ENCODE measurements at regions not wholly inside any gene's neighbourhood (a gene's known extent, or its start where the extent isn't known, plus 50 kb on each side); places are given as distances from the start of the nearest gene placed in this dataset.

DNA sequence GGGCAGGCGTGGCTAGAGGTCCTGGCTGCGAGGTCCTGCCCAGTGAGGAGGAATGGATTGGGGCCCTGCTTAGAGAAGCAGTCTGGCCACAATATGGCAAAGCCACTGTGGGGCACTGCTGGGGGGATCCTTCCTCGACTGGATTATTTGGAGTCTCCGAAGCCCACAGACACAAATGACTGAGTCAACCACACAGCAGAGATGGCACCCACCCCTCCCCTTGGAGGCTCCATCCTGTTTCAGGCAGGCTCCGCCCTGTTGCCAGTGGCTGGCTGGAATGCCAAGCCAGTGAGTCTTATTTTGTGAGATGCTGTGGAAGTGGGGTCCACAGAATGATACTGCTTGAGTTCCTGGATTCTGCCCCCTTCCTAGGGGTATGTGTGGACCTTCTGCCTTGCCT is 363.9 kb downstream of the PPP1R2C start:
- ChIA-PET CTCF (interaction anchor here (0.7 to 1.0 kb wide), 2 partner anchors 8 to 264 kb away, joined by 3 read pairs; no protein-coding TSS in a partner anchor), POLR2A (no interaction called here)

More for the DNA sequence above, 363.9 kb downstream of the PPP1R2C start:
- H3K4me1 ChIP-seq (ENCODE audit: control insufficient read depth, insufficient read depth, low read length) = no peaks in the 10 kb centered on the region
- TF ChIP-seq, protein P1, sequence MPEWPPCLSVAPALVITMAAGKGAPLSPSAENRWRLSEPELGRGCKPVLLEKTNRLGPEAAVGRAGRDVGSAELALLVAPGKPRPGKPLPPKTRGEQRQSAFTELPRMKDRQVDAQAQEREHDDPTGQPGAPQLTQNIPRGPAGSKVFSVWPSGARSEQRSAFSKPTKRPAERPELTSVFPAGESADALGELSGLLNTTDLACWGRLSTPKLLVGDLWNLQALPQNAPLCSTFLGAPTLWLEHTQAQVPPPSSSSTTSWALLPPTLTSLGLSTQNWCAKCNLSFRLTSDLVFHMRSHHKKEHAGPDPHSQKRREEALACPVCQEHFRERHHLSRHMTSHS (tag by site-specific recombination; IDR thresholded peaks at IDR 0.05) = no peak
- no peak for TF ChIP-seq ZNF341 (tag by site-specific recombination; IDR thresholded peaks at IDR 0.05; ENCODE audit: low read depth)
- TF ChIP-seq, protein P2, sequence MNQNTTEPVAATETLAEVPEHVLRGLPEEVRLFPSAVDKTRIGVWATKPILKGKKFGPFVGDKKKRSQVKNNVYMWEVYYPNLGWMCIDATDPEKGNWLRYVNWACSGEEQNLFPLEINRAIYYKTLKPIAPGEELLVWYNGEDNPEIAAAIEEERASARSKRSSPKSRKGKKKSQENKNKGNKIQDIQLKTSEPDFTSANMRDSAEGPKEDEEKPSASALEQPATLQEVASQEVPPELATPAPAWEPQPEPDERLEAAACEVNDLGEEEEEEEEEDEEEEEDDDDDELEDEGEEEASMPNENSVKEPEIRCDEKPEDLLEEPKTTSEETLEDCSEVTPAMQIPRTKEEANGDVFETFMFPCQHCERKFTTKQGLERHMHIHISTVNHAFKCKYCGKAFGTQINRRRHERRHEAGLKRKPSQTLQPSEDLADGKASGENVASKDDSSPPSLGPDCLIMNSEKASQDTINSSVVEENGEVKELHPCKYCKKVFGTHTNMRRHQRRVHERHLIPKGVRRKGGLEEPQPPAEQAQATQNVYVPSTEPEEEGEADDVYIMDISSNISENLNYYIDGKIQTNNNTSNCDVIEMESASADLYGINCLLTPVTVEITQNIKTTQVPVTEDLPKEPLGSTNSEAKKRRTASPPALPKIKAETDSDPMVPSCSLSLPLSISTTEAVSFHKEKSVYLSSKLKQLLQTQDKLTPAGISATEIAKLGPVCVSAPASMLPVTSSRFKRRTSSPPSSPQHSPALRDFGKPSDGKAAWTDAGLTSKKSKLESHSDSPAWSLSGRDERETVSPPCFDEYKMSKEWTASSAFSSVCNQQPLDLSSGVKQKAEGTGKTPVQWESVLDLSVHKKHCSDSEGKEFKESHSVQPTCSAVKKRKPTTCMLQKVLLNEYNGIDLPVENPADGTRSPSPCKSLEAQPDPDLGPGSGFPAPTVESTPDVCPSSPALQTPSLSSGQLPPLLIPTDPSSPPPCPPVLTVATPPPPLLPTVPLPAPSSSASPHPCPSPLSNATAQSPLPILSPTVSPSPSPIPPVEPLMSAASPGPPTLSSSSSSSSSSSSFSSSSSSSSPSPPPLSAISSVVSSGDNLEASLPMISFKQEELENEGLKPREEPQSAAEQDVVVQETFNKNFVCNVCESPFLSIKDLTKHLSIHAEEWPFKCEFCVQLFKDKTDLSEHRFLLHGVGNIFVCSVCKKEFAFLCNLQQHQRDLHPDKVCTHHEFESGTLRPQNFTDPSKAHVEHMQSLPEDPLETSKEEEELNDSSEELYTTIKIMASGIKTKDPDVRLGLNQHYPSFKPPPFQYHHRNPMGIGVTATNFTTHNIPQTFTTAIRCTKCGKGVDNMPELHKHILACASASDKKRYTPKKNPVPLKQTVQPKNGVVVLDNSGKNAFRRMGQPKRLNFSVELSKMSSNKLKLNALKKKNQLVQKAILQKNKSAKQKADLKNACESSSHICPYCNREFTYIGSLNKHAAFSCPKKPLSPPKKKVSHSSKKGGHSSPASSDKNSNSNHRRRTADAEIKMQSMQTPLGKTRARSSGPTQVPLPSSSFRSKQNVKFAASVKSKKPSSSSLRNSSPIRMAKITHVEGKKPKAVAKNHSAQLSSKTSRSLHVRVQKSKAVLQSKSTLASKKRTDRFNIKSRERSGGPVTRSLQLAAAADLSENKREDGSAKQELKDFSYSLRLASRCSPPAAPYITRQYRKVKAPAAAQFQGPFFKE (tag by site-specific recombination; IDR thresholded peaks at IDR 0.05; ENCODE audit: borderline replicate concordance) = no peak
- no peak for TF ChIP-seq RBAK (tag by site-specific recombination; IDR thresholded peaks at IDR 0.05)
- TF ChIP-seq ZNF132 (tag by site-specific recombination; IDR thresholded peaks at IDR 0.05; ENCODE audit: borderline replicate concordance) = no peak
- TF ChIP-seq ZNF585B (tag by site-specific recombination; IDR thresholded peaks at IDR 0.05) = no peak
- no peak for TF ChIP-seq YY2 (tag by site-specific recombination; IDR thresholded peaks at IDR 0.05)
- no peak for TF ChIP-seq ZNF548 (tag by site-specific recombination; IDR thresholded peaks at IDR 0.05)
- TF ChIP-seq ZNF626 (tag by site-specific recombination; IDR thresholded peaks at IDR 0.05) = no peak
- no peak for TF ChIP-seq ZNF37A (tag by site-specific recombination; IDR thresholded peaks at IDR 0.05)
- TF ChIP-seq, protein P3, sequence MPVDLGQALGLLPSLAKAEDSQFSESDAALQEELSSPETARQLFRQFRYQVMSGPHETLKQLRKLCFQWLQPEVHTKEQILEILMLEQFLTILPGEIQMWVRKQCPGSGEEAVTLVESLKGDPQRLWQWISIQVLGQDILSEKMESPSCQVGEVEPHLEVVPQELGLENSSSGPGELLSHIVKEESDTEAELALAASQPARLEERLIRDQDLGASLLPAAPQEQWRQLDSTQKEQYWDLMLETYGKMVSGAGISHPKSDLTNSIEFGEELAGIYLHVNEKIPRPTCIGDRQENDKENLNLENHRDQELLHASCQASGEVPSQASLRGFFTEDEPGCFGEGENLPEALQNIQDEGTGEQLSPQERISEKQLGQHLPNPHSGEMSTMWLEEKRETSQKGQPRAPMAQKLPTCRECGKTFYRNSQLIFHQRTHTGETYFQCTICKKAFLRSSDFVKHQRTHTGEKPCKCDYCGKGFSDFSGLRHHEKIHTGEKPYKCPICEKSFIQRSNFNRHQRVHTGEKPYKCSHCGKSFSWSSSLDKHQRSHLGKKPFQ (tag by site-specific recombination; IDR thresholded peaks at IDR 0.05) = no peak
- no peak for TF ChIP-seq ZNF600 (tag by site-specific recombination; IDR thresholded peaks at IDR 0.05)
- TF ChIP-seq ZBTB8A (tag by site-specific recombination; IDR thresholded peaks at IDR 0.05) = no peak
- TF ChIP-seq ZNF24 (tag by site-specific recombination; IDR thresholded peaks at IDR 0.05) = no peak
- TF ChIP-seq, protein P4, sequence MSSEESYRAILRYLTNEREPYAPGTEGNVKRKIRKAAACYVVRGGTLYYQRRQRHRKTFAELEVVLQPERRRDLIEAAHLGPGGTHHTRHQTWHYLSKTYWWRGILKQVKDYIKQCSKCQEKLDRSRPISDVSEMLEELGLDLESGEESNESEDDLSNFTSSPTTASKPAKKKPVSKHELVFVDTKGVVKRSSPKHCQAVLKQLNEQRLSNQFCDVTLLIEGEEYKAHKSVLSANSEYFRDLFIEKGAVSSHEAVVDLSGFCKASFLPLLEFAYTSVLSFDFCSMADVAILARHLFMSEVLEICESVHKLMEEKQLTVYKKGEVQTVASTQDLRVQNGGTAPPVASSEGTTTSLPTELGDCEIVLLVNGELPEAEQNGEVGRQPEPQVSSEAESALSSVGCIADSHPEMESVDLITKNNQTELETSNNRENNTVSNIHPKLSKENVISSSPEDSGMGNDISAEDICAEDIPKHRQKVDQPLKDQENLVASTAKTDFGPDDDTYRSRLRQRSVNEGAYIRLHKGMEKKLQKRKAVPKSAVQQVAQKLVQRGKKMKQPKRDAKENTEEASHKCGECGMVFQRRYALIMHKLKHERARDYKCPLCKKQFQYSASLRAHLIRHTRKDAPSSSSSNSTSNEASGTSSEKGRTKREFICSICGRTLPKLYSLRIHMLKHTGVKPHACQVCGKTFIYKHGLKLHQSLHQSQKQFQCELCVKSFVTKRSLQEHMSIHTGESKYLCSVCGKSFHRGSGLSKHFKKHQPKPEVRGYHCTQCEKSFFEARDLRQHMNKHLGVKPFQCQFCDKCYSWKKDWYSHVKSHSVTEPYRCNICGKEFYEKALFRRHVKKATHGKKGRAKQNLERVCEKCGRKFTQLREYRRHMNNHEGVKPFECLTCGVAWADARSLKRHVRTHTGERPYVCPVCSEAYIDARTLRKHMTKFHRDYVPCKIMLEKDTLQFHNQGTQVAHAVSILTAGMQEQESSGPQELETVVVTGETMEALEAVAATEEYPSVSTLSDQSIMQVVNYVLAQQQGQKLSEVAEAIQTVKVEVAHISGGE (tag by site-specific recombination; conservative IDR thresholded peaks at IDR 0.05; ENCODE audit: low read depth) = no peak
- no peak for TF ChIP-seq HOXC10 (CRISPR knock-in tag; IDR thresholded peaks at IDR 0.05)
- TF ChIP-seq, protein P5, sequence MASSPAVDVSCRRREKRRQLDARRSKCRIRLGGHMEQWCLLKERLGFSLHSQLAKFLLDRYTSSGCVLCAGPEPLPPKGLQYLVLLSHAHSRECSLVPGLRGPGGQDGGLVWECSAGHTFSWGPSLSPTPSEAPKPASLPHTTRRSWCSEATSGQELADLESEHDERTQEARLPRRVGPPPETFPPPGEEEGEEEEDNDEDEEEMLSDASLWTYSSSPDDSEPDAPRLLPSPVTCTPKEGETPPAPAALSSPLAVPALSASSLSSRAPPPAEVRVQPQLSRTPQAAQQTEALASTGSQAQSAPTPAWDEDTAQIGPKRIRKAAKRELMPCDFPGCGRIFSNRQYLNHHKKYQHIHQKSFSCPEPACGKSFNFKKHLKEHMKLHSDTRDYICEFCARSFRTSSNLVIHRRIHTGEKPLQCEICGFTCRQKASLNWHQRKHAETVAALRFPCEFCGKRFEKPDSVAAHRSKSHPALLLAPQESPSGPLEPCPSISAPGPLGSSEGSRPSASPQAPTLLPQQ (tag by site-specific recombination; IDR thresholded peaks at IDR 0.05) = no peak
- TF ChIP-seq ZNF433 (tag by site-specific recombination; IDR thresholded peaks at IDR 0.05; ENCODE audit: low read depth) = no peak
- no peaks in the 10 kb centered on the region for H3K9me3 ChIP-seq (ENCODE audit: control insufficient read depth, insufficient read depth, low read depth, low read length)
- H3K36me3 ChIP-seq (ENCODE audit: control insufficient read depth in 2 of 2, insufficient read depth in 1 of 2, low read length in 2 of 2) = no peaks in the 10 kb centered on the region
- H3K27ac ChIP-seq (ENCODE audit: extremely low read depth, low read depth, low read length) = no peak overlapping the region
- no peak overlapping the region for H3K4me3 ChIP-seq (ENCODE audit: low read depth, low read length)

Measured in HEK293 (cell line).